GM18858 (cell line): ENCODE measurements at regions not wholly inside any gene's neighbourhood (a gene's known extent, or its start where the extent isn't known, plus 50 kb on each side); places are given as distances from the start of the nearest gene placed in this dataset.

Experiments used
- ATAC-seq: cut with Tn5 transposase; IDR thresholded peaks from one replicate; pipeline ENCODE4 v1.9.1; 2021; ENCODE audit not compliant: unreplicated experiment

DNA sequence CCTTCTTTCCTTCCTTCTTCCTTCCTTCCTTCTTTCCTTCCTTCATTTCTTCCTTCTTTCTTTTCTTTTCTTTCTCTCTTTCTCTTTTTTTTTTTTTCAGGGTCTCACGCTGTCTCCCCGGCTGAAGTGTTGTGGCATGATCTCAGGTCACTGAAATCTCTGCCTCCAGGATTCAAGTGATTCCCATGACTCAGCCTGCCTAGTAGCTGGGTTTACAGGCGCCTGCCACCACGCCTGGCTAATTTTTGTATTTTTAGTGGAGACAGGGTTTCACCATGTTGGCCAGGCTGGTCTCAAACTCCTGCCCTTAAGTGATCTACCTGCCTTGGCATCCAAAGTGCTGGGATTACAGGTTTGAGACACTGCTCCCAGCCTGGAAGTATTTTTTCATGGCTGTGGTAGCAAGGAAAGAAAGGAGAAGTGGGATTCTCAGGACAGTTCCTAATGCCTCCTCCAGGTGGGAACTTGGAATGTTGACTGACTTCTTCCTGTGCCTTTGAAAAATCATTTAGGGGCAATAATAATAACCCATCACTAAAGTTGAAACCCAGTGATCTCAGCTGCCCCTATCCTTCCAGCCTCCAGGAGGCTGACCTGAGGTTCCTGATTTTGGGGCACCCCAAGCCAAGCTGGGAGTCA is 89.3 kb upstream of the CELF4 start:
- no peak for ATAC-seq

DNA sequence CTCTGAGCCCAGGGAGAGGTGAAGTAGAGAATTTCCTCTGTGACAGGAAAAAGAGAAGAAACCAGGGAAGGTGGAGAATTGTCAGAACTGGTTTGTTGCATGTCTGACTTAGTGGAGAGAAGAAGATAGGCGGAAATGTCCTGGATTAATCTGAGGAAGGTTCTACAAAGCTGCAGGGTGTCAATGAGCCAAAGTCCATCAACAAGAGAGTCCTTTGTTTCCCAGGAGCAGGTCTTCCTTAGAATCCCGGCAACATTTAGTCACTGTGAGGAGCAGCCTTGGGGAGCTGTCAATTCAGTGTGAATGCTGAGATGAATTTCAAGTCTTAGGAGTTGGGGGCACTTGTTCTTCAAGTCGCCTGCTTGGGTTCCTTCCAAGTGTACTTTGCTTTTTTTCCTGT is 88.4 kb upstream of the CELF4 start:
- no peak for ATAC-seq

DNA sequence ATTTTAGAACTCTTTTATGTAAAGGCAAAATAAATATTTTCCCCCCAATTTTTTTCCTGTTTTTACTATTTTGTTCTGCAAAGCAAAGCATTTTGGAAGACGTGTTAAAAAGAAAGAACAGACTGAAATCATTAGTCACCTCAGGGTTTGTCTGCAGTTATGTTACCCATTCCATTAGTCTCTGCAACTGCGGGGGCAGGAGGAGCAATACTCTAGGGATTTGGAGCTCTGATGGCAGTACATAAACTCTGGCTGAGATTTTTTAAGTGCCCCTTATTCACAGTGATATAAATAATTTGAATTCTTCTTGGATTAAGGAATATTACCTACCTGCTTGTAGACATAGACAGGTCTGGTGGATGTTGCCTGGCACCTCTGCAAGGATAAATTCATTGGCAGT is 88.0 kb upstream of the CELF4 start:
- no peak for ATAC-seq

DNA sequence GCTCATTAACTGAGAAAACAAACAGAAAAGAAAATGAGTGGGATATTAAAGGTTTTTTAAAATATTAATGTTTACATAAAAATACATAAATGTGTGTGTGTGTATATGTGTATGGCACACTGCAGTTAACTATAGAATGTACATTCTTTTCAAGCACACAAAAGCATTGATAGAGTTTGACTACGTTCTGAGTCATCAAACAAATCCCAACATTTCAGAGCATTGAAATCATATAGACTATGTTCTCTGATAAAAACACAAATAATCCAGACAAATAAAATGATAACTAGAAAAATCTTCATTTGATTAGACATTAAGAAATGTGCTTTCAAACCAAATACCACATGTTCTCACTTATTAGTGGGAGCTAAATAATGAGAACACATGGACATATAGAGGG is 84.3 kb upstream of the CELF4 start:
- no peak for ATAC-seq

DNA sequence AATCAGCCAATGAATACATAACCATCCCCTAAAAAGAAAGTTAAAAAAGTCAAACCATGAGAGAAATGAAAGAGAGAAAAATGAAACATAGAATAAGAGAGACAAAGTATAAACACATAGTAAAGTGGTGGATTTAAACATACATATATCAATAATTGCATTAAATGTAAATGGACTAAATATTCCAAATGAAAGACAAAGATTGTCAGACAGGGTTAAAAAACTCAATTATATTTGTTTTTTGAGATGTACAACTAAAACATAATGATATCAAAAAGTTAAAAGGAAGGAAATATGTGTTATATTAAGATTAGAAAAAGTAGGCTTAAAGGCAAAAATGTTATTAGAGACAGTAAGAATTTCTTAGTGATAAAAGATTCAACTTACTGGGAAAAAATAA is 83.8 kb upstream of the CELF4 start:
- no peak for ATAC-seq

DNA sequence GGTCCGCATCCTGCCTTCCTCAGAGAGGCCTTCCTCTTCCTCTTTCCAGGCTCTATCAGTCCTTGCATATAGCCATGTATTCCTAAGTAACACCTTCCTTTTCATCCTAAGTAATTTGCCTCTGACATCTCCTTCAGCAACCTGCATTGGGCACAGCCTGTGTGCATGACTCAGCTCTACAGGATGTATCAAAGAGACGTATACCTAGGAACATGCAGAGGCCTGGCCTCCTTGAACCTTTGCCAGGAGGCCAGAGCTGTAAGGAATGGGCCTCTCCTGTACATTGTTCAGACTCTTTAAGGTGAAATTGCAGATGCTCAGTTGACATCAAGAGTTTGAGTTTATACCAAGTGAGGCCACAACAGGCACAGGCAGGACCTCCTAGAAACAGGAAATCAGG is 76.0 kb upstream of the CELF4 start:
- no peak for ATAC-seq

DNA sequence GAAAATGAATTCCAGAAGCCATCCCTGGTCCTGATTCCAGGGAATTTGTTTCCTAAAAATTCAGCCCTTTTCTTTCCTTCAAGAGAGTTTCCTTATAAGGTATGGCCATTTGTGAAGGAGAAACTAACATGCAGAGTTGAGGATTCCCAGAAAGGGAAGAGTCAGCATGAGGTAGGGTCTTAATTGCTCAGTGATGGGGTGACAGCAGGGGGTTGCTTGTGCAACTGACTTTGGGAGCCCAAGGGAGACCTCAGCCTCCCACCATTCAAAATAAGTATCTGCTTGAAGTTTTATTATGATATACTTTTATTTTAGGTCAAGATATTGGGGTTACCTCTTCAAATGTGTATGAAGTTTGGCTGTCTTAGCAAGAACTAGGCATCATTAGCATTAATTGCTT is 74.9 kb upstream of the CELF4 start:
- ATAC-seq: no peak

DNA sequence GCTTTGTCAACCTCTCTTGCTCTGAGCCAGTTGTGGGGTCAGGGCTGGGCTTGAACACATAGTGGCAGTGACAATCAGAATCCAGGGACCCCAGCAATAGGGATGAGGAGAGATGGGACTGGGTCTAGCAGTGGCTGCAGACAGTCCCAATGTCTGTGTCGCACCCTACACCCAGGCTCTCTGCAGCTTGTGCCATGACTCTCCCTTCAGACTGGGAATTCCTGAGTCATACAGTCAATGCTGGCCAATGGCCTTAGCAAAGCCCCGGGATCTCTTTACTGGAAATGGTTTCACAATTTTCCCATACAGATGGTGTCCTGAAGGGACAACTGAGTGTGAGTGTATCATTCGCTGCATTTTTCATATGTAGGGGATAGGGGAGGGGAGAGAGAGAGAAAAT is 74.2 kb upstream of the CELF4 start:
- no peak for ATAC-seq

DNA sequence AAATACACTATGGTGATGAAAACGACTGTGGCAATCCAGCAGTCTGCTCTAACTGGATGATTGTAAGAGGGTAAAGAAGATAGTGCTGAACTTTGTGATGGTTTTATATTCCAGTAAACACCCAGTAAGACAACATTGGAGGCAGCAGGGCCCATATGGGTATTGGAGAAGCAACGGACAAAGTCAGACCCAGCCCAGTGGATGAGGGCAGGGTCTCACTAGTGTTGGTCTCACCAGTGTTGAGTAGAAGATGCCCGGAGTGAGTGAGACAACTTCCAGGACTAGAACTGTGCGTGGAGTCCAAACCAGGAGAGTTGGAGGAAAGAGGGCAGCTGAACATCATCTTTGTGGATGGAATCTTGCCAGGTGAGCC is 71.9 kb upstream of the CELF4 start:
- ATAC-seq: no peak

DNA sequence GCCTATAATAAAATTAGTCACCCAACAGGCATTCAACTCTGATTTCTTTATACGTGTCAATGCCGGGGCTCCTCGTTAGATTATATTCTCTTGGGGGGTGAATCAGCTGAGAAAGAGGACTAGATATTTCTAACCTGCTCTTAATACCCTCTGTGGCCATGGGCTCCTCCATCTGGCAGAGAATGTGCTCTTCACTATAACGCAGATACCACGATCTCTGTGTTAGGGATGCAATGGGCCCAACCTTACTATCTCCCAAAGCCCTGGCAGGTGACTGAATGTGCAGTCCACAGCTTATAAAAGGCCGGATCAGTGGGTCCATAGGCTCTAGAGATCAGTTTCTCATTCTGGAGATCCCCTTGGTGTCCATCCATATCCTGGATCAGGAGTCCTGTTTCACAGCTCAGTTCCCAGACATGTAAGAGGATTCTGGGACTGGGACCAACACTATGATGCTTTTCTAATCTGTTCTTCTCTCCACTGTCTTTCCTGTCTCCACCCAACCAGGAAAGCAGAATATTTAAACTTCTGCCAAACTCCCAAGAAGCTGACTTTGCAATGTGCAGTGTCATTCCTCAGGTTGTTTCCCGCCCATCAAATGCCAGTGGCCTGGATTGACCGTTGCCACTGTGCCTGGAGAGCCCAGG is 71.4 kb upstream of the CELF4 start:
- ATAC-seq: no peak

DNA sequence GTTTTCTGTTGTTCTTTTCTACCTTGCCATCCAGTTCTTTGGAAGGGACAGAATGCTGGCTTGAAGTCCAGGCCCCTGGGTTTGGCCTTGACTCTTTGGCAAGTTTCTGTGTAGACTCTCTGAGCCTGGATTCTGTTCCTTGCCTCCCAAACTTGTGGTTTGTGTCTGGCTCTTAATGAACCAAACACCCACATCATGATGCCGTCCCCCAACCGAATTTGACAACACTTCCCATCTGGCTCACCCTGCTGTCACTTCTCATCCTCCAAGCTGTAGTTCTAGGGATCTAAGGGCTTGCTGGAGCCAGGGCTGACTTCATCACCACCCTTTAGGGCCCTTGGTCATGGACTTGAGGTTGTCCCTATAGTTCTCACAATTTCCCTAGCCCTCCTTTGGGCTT is 68.9 kb upstream of the CELF4 start:
- no peak for ATAC-seq

DNA sequence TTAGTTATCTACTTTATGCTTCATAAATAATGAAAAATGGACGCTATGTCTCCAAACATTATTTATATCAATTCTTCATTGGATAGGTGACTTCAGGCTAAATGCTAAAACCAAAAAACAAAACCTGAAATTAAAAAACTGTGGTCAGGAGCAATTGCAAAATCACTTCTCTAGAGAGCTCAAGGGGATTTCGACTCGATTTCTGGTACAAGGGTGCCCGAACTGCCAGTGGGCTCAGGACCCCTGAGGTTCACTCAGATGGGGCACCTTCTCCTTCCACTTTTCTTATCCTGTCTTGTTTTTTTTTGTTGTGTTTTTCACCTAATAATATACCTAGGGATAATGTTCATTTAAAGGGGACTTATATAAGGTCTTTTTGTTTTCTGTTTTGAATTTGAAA is 65.8 kb upstream of the CELF4 start:
- no peak for ATAC-seq

DNA sequence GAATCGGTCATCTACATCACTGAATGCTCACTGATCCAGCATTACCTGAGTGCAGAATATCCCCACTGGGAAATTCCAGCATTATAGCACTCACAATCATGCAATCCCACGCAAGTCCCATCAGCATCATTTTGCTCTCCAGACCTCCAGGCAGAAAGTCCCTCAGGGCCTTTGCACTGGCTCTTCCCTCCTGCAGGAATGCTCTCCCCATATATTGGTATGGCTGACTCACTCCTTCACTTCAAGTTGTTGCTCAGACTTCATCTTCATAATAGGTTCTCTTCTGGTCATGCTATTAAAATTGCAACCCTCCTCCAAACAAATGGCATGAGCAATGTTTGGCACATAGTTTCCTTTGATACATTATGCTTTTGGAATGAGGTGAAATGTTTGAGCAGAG is 64.7 kb upstream of the CELF4 start:
- ATAC-seq: no peak

DNA sequence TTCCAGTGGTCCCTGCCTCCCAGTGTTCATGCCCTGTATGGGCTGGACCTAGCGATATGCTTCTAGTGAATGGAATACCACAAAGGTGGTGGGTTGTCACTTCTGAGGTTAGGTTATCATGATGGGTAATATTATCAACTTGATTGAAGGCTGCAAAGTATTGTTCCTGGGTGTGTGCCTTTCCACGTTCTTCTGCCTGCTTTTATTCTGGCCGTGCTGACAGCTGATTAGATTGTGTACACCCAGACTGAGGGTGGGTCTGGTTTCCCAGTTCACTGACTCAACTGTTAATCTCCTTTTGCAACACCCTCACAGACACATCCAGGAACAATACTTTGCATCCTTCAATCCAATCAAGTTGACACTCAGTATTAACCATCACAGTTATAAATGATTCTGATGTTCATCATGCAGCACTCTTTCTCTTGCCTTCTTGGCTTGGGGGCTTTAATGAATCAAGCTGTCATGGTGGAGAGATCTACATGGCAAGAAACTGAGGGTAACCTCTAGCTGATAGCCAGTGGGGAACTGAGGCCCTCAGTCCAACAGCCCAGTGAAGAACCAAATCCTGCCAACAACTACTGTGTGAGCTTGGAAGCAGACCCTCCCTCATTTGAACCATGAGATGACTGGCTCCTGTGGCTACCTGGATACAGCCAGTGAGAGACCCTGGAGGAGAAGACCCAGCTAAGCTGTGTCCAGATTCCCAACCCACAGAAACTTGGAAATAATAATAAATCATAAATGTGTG is 63.0 kb upstream of the CELF4 start:
- no peak for ATAC-seq

DNA sequence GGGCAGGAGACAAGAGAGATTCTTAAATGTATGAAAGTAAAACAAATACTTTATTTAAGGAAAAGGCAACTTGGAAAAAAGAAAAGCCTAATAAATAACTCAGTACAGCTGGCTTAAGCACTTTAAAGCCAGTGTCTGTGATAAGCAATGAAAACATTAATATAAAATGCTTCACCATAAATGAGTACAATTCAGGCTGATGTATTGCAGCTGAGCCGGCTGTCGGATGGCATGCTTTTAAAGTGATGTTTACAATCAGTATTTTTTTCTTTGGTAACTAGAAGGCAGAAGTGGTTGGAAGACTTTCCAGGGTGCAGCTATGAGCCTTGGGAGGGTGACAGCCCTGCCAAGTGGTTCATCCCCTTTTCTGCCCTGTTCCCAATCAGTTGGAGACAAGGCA is 58.7 kb upstream of the CELF4 start:
- ATAC-seq: no peak

DNA sequence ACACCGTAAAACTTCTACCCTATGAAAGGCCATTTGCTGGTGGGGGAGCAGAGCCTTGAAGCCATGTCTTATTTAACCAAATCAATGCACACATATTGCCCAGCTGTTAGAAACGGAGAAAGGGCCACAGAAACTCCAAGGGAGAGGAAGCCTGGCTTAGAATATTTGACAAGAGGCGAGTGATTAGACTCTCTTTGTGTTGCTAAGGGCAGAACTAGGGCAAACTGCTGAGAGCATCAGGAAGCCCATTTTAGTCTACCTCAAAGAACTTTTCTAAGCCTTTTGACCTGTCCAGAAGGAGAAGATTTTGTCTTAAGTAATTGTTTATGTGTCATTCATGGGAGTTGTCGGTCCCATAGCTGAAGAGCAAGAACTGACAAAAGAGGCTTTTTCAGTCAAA is 54.4 kb upstream of the CELF4 start:
- no peak for ATAC-seq

DNA sequence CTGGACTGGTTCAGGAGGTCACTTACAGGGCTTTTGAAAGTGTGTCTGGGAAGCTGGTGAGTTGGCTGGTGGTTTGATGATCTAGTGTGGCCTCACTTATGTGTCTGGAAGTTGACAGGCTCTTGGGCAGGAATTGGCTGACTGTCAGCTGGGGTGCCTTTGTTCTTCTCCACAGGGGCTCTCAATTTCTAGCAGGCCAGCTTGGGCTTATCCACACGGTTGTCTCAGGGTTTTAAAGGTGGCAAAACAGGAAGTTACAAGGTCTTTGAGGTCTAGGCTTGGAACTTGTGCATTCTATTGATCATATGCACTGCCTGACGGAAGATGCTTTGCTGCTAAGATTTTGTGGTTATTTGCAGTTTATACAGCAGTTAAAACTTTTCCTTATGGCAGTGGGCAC is 52.0 kb upstream of the CELF4 start:
- no peak for ATAC-seq
